ENCODE measurements at regions not wholly inside any gene's neighbourhood (a gene's known extent, or its start where the extent isn't known, plus 50 kb on each side); places are given as distances from the start of the nearest gene placed in this dataset.
"Not testable (repeated sequence)": the region's sequence is repeated elsewhere in the genome, so short reads cannot be mapped to it uniquely, and the experiment has no call there.

DNA sequence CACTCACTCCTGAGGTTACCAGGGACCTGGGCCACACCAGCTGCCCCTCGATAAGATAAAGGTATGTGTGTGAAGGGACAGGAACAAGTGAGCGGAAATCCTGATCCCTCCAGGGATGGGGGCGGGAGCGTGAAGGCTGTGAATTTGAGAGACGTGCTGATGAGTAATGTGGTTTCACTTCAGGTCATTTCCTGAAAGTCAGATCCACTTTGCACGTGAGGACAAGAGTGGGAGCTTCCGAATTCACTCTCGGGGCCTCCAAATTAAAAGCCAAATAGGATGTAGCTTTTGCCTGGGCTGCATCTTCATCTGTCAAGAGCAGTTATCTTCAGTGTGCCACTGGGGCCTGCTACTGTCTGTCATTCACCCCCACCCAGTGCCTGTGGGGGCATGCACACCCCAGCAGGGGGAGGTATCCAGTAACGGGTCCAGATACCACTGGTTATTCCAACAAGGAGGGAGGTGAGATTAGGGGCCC is 87.4 kb upstream of the LHX1 start:
- DNase-seq = no peak

DNA sequence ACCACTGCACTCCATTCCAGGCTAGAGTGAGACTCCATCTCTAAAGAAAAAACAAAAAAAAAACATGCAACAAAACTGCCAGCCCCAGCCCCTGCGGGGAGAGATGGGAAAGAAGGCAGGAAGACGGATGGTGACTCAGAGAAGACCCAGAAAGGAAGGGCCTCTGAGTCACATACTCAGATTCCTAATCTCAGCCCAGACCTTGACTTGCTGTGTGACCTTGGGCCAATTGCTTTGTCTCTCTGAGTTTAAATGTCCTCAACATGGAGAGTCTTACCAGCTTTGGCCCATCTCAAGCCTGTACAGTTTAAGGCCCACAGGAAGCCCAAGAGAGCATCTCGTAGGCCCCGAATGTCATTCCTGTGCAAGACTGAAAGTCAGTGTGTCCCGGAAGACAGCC is 86.5 kb upstream of the LHX1 start:
- no peak for DNase-seq

DNA sequence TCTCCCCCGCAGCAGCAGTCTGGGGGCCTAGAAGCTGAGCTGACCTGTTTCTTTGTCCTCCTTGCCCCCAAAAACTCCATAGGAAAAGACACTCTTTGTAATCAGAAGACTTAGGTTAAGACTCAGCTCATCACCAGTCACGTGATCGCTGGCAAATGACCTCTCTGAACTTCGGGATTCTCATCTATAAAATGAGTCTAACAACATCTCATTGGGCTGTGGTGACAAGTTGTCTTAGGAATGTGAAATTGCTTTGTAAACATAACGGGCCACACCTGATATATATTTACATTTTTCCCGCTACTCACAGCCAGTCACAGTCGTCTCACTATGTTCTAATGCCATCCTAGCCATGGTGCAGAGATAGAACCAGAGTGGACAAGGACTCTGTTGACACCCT is 86.0 kb upstream of the LHX1 start:
- no peak for DNase-seq

DNA sequence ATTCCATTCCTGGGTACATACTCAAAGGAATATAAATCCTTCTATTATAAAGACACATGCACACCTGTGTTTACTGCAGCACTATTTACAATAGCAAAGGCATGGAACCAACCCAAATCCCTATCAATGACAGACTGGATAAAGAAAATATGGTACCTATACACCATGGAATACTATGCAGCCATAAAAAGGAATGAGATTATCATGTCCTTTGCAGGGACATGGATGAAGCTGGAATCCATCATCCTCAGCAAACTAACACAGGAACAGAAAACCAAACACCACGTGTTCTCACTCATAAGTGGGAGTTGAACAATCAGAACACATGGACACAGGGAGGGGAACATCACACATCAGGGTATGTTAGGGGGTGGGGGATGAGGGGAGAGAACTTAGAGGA is 84.8 kb upstream of the LHX1 start:
- DNase-seq = not testable (repeated sequence)

DNA sequence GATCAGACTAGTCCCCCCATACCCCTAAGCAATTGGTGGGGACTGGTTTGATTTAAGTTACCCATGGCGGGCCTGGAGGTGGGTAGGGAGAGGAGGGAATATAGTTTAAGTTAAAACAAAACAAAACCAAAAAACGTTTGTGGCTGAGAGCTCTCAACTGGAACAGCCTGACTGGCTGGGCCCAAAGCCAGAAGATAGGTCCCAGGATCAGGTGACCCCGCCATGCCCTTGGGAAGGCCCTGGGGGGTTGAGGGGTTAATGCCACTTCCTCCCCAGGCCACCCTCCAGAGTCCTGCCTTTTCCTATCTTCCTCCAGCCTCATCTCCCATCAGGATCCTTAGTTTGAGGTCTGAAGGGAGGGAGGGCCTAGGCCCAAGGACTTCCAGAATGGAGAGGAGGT is 82.3 kb upstream of the LHX1 start:
- no peak for DNase-seq

DNA sequence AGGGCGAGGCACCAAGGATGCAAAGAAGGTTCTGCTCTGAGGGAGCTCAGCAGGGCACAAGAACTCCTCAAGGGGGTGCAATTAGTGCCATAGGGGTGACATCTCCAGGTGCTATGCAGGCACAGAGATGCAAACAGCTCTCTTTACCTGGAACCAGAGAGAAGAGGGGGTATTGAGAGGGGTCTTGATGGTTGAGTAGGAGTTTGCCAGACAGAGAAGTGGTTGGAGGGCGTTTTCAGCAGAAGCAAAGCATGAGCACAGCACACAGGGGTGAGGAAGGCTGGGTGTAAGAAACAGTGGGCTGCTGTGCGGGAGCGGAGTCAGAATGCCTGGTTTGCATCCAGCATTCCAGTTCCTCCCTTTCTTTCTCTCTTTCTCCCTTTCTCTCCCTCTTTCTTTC is 81.8 kb upstream of the LHX1 start:
- no peak for DNase-seq

DNA sequence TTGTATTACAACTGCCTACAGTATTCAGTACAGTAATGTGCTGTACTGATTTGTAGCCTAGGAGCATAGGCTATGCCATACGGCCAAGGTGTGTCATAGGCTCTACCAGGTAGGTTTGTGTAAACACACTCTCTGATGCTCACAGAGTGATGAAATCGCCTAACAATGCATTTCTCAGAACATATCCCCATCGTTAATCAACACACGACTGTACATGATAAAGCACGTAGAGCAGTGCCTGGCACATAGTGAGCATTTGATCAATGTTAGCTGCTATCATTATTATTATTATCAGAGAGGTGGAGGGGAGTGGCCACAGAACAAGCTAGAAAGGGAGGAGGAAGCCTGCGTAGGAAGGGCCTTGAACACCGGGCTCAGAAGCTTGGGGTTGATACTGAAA is 81.1 kb upstream of the LHX1 start:
- DNase-seq = no peak

DNA sequence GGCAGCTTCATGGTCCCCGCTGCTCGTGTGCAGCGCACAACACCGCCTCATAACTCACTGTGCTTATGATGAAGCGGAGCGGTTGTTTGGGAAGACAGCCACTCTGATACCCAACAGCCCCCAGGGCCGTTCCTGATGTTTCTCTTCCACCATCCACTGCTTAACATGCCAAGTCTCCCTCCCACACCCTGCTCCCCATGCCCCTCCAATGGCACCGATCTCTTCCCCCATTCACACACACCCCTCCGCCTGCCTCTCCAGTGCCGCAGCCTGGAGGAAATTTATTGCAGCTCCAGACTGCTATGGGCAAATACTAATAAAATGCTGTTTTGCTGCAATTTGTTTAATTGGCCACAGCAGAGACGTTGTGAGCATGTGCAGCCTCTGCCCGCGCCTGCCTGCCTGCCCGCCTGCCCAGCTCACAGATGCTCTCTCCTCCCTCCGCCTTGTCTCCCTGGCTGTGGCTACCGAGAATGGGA is 80.3 kb upstream of the LHX1 start:
- no peak for DNase-seq

DNA sequence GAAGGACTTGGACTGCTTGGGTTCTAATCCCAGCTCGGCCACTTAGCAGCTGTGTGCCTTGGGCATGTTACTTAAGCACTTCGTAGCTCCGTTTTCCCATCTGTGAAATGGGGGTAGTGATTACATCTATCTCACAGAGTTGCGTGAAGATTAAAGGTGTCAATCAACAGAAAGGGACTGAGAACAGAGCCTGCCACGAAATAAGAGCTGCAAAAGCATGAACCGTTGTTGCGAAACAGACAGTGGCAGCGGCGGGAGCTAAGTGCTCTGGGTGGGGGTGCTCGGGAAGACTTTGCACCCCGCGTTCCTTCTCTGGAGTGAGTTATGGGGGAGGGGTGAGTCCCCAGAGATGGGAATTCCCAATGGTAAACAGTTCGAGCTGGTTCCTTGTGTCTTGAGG is 79.6 kb upstream of the LHX1 start:
- DNase-seq = no peak

DNA sequence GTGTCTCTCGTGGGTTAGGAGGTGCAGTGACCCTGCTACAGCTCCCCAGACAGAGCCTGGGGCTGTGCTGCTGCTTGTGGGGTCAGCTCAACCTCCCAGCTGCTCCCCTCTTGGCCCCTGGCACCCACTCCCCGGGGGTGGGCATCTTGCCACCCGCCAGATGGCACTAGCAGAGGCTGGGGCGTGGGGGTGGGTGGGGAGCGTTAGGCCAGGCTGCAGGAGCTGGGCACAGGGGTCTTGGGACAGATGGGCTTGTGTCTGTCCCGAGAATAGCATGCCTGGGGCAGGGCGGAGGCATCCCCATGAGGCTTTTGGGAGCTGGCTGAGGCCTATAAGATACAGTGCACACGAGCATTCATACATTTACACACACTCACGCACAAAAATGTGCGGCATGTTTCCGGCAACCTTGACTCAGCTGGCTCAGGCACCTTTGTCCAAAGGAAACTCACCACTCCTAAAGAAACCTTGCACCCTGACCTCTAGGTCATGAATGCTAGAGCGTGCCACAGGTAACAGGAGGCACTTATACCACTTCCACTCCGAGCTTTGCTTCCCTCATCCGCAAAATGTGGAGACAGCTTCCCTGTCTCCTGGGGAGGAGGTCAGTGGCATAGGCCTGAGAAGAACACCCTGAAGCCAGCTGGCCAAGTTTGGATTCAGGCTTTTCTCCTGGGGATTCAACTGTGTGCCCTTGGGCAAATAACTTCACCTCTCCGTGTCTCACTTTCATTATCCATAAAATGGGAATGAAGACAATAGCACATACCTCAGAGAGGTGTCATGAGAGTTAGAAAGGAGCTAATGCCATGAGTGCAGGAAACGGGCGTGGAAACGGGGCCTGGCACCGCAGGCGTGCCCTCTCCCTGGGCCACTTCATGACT is 78.9 kb upstream of the LHX1 start:
- no peak for DNase-seq

DNA sequence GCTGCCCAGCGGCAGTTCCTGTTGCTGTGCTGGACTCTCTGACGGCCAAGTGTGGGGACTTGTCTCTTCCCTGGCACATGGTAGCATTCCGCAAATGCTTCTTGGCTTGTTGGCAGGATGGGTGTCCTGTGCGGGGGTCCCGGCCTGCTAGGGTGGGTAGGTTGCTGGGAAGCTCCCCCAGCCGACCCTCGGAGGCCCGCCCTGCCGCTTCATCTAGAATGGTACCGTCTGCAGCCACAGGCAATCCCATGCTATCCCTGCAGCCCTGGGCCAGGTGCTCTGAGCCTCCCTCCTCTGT is 78.3 kb upstream of the LHX1 start:
- no peak for DNase-seq

DNA sequence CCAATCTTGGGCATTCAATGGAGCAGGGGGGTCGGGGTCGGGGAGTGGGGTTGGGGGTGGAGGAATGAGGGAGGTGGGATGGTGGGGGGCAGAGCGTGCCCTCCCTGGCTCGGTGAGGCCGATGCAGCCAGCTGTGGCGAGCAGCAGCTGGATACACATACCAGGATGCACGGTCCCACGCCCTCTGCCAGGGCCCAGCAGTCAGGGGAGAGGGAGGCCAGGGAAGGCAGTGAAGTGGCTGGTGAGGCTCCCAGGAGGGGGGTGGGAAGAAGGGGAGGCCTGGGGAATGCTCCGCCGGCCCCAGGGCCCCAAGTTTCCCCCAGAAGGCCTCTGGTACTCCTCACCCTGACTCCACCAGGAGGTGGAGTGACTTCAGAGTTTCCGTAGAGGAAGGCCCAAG is 77.6 kb upstream of the LHX1 start:
- no peak for DNase-seq

DNA sequence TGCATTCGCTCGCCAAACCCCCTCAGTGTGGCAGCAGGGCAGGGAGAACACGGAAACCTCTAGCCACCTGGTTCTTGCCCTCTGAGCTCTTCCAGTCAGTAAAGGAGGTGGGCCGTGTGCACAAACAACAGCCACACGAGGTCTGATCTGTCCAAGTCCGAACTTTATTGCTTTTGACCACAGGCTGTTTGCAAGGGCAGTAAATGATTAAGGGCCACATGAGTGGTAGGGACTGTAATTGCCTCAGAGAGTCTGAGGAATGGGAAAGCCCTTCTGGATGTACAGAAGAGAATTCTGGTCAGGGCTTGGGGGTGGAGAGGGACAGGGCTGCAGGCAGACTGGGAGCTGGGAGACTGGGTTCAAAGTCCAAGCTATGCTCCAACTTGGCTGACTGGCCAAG is 75.7 kb upstream of the LHX1 start:
- DNase-seq = no peak

DNA sequence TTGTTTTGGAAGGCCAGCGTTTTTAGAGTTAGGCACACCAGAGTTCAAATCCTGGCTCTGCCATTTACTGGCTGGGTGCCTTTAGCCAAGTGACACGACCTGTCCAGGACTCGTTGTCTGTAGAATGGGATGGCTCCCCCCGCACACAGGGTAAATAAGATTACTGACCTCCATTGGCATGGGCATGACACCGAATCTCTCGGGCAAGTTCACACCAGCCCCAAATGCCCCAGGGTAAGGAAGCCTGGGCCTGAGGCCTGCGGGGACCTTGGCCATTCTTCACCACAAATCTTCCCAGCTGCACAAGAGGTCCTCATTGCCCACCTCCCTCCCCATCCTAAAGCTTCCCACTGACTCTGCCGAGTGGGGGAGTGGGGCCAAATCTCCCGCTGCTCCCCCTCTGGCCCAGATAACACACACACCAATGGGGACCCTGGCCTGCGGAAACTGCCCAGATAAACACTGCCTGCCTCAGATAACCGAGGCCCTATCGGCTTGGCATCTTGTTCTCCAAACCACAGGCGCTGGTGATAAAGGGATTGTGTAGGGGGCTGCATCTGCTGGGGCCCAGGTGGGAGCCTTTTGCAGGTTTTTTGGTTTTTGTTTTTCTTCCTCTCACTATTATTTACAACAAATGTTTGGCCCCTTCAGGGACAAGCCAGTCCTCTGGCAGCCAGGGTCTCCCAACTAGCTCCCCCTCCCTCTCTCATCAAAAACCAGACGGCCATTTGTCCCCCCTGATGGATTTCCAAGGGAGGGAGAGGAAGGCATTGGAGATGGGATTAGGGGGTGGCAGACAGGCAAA is 75.0 kb upstream of the LHX1 start:
- DNase-seq = no peak

DNA sequence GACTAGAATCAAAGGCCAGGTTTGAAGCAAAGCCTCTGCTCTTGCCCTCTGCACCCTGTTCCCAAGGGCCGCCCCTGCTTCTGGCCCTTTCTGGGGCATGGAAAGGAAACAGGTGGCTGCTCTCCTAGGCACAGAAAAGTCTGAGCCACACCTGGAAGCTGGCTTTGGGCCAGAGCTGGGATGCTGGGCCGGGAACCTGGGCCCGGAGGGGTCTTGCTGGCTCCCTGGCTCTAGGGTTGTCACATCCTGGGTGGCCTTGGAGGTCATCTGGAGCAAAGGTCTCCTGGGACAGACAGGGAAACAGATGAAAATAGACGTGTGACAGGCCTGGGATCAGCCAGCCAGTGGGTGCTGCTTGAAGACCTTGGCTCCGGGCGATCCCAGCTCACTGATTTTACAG is 74.1 kb upstream of the LHX1 start:
- no peak for DNase-seq

DNA sequence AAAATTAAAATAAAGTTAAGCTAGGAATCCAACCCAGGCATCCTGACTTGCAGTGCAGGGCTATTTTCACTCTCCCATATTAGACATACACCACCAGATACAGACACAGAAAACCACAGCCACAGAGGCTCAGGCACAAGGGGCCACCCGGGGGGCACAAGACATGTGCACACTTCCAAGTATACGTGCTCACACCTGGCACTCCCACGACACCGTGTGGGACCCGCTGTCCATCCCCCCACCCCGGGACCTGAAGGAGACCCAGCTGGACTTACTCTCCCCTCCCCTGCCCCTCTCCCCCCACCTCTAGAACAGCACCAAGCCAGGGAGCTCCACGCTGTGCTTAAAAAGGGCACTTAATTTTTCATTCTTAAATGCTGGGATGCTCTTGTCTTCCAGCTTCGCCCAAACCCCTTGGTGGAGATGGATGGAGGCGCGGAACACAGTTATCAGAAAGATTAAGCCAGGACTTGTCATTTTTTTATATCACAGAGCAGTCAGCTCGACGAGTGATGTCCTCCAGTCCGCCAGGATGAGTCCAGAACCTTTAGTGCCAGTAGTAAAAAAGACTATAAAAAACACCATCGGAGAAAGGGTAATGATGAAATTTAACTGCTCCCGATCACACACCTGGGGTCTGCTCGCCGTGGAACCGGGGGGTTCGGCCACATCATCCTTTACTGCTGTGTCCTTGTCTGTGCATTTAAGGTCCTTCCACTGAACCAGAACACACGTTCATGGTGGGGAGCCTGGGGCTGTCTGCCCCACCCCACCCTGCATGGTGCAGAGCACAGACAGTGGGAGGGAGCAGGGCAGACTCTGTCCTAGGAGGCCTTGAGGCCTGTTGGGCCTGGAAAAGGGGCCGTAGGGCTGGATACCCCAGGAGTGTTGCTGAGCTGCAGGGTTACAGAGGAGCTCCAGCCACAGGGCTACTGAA is 73.3 kb upstream of the LHX1 start:
- DNase-seq = no peak

DNA sequence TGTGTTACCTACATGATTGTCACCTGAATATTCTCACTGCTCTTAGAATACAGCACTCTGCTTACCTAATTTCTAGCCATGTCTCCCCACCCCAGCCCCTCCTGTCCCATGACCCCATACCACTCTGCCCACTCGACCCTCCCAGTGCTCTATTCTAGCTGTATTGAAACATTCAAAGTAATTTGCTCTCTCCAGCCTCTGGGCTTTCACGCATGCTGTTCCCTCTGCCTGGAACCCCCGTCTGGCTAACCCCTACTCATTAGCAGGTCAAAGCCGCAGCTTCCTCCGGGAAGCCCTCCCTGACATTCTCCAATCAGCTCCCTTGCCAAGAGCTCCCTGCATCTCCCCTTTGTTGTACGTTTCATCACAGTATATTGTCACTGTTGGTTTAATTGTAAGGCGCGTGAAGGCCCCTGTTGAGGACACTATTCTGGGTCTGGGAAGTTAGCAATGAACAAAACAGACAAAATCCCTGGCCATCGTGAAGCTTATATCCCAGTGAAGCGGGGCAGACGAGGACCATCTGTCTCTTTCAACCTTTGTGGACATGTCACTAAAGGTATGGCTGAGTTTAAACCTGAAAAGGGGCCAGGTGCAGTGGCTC is 72.3 kb upstream of the LHX1 start:
- no peak for DNase-seq

DNA sequence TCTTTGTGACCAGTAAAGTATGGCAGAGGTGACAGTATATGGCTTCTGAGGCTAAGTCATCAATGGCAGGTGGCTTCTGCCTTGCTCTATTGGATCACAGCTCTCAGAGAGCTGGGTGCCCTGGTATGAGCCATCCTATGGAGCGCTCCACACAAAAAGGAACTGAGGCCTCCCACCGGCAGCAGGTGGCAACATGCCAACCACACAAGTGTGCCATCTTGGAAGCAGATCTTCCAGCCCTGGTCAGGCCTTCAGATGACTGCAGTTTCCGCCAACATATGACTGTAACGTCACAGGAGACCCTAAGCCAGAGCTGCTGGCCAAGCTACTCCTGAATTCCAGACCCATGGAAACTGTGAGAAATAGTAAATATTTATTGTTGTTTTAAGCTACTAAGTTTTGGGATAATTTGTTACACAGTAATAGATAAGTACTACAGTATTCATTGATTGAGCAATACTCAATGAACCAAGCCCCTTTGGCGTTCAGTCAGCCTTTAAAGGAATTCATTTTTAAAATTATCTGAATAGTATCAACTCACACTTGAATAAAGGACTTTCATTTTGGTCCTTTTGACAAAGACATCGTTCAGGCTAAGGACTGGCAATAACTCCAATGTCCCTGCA is 69.4 kb upstream of the LHX1 start:
- no peak for DNase-seq

DNA sequence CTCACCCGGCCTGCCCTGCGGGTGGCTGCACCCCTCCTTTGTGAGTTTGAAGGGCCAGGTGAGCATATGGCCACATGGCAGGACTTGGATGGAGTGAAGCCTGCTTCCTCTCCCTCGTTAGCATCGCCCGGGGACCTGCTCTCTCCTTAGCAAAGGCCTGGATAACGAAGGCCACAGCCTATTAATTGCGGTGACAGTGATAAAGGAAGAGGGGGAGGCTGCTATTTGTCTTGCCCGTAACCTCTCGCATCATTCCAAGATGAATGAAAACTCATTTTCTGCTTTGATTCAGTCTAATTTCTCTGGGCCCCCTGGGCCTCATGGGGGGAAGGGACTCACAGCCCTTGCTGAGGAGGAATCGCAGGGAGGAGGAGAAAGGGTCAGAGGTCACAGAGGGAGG is 68.5 kb upstream of the LHX1 start:
- DNase-seq = no peak

DNA sequence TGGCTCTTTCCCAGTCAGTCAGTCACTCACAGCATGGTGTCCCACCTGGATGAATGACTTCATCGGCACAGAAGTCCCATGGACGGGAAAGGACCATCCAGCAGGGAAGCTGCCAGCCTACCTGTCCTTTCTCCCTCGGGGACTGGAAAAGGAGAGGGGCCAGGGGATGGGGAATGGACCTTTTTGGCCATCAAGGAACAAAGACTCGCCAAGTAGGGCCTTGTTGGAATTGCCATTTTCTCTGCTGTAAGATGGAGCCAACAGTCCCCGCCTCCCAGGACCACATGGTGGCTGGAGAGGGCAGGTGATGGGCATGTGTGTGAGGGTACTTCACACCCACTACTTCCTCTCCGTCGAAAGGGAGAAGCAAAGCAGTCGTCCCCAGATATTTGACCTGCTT is 67.8 kb upstream of the LHX1 start:
- DNase-seq = no peak

DNA sequence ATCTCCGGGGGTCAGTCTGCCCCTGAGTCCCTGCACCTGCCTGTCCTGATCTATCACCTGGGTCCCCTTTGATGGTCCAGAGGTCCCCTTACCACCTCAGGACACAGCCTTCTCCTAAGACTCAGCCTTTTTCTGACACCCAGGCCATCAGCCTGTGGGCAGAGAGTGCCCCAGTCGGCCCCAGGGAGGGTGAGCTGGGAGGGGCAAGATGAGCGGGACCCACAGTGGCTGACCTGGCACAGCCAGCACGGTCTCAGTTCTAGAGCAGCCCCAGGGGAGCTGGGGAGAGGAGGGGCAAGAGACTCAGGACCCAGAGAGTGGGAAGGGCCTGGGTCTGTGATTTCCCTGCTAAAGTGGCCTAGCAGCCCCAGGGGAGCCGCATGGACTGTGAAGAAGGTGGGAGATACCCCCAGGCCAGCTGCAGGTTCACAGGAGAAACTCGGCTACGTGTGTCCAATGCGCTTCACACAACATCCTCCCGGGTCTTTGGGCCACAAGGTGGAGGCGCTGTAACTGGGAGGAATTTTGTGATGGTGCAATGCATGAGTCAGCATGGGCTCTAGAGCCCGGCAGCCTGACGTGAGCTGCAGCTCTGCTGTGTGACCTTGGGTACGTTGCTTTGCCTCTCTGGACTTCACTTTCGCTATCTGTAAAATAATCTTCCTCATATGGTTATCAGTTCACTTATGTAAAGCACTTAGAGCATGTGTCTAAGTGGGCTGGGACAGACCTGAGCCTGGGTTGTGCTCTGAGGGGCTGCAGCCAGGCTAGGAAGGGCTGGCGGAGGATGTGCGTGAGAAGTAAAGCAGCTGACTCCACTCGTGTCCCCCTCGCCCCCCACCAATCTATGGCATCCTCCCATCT is 67.2 kb upstream of the LHX1 start:
- DNase-seq = no peak

DNA sequence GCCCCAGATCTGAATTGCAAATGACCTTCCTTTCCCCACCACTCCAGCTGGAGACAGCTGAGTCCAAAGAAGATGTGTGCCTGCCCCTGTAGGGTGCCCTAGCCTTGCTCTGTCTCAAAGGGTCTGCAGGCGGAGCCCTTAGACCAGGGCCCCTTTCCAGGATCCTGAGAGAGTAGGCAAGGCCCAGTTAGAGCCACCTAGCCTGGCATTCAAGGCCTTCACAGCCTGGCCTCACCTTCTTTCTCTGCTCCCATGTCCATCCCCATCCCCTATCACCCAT is 66.6 kb upstream of the LHX1 start:
- no peak for DNase-seq
